ENCODE measurements at regions not wholly inside any gene's neighbourhood (a gene's known extent, or its start where the extent isn't known, plus 50 kb on each side); places are given as distances from the start of the nearest gene placed in this dataset.

DNA sequence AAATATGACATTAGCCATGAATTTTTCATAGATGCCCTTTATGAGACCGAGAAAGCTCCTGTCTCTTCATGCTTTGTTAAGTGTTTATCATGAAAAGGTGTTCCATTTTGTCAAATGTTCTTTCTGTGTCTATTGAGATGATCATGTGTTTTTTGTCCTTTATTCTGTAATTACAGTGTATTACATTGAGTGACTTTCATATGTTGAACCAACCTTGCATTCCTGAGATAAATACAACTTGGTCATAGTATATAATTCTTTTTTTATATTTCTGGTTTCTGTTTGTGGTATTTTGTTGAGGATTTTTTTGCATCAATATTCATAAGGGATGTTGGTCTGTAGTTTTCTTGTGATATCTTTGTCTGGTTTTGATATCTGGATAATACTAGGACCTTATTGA, 52.9 kb upstream of the HPCAL1 start:
- ChIA-PET CTCF (interaction anchor here (0.6 kb wide), 1 partner anchor 91 kb away, joined by 4 read pairs; no protein-coding TSS in a partner anchor), POLR2A (no interaction called here)

- CTCF ChIA-PET, result no interaction called here
- POLR2A ChIA-PET, result interaction anchor here (0.7 kb wide), 1 partner anchor 301 kb away, joined by 3 read pairs; no protein-coding TSS in a partner anchor
Observed at GRCh38 chr2:10252224-10252623, 50.5 kb upstream of the HPCAL1 start.

DNA sequence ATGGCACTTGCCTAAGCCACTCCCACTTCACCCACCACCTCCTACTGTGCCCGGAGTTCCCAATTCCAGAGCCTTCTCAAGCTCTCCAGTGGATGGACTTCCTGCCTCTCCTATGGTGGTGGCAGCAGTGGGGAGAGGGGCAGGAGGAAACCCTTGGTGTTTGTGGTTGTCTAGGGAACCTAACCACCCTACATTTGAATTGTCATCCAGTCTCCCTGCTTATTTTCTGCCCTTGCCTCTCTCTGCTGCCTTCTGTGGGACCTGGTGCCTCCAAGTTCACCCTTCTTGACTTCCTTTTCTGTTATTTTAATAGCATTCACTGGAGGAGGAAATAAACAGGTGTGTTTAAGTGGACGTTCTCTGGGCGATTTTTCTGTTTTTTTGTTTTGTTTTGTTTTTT, 50.0 kb upstream of the HPCAL1 start:
- ChIA-PET POLR2A (no interaction called here), CTCF (no interaction called here)

All from activated CD8-positive, alpha-beta memory T cell treated with anti-CD3 and anti-CD28 coated beads for 36 hours (primary cell).